Loucy (cell line): ENCODE measurements at regions not wholly inside any gene's neighbourhood (a gene's known extent, or its start where the extent isn't known, plus 50 kb on each side); places are given as distances from the start of the nearest gene placed in this dataset.

Experiments
- CTCF ChIP-seq: fragments of 200-600 bp; sonication (generic); conservative IDR thresholded peaks from 2 replicates; pipeline ENCODE4 v1.5.1; 2014; ENCODE audit warnings: mild to moderate bottlenecking, antibody characterized with exemption, low read length
- EZH2phosphoT487 ChIP-seq: fragments of 200-600 bp; IDR thresholded peaks from 2 replicates; pipeline ENCODE4 v1.6.1; 2018; ENCODE audit warnings: antibody characterized with exemption, mild to moderate bottlenecking, moderate library complexity, borderline replicate concordance

GRCh38 chr5:17816944-17817343 lies 182.7 kb downstream of the TAF11L14 start:
- no peak for TF ChIP-seq EZH2phosphoT487
- no peak for TF ChIP-seq CTCF
